Pancreas (tissue), 10 donors: ENCODE measurements at regions not wholly inside any gene's neighbourhood (a gene's known extent, or its start where the extent isn't known, plus 50 kb on each side); places are given as distances from the start of the nearest gene placed in this dataset.

Experiments
- ATAC-seq, 4 donors: fragments of 200-7000 bp; cut with Tn5 transposase; one replicate each; pipeline versions ENCODE4 v1.8.0 to v1.9.1; 2020; ENCODE audit warnings: mild to moderate bottlenecking in 4 of 4, moderate library complexity in 4 of 4
- DNase-seq, 6 donors: peaks; one replicate each; pipeline ENCODE4 v3.0.0-alpha.2; 2020
- FAIRE-seq: peaks from 2 replicates; lab custom pipeline; 2012; peaks lifted over from hg19 to GRCh38; lab: Jason Lieb, UNC
- H3K27ac ChIP-seq, 4 donors: fragments of 200-600 bp; sonication (generic); 1 replicate in 3 of 4; 2 replicates in 1 of 4; pipeline versions ENCODE4 v1.5.0 to v1.8.0; 2020
- H3K27me3 ChIP-seq, 4 donors: fragments of 200-600 bp; one replicate each; pipeline ENCODE4 v1.8.0; 2021
- H3K36me3 ChIP-seq, 3 donors: fragments of 200-600 bp; sonication (generic) in 1 of 3; one replicate each; pipeline versions ENCODE4 v1.5.0 to v1.8.0; 2020 to 2021
- H3K4me1 ChIP-seq, 3 donors: fragments of 200-600 bp; one replicate each; pipeline ENCODE4 v1.8.0; 2021
- H3K4me3 ChIP-seq, 4 donors: fragments of 200-600 bp; sonication (generic) in 2 of 4; one replicate each; pipeline versions ENCODE4 v1.5.0 to v1.8.0; 2020 to 2021
- H3K9me3 ChIP-seq, 4 donors: fragments of 200-600 bp; one replicate each; pipeline ENCODE4 v1.8.0; 2021
- CTCF ChIP-seq, 4 donors: fragments of 200-600 bp; sonication (generic) in 3 of 4; IDR thresholded peaks; one replicate each; pipeline versions ENCODE4 v1.5.0 to v1.8.0; 2021; ENCODE audit warnings: antibody characterized with exemption in 4 of 4
- WGBS, 2 donors: extraction: QIAGEN DNeasy Blood & Tissue Kit; methylation state at CpG; one replicate each; pipeline ENCODE4 v1.1.7; 2013; 5-methylcytosine and 5-hydroxymethylcytosine counted together
- intact Hi-C, 3 donors: fragments of 100-400 bp; cut with DNase I; formaldehyde crosslinking; loops; one replicate each; pipeline versions ENCODE4 v1.11.1 to v1.14.2; 2022
- donor health status: healthy with polysubstance abuse.
- donor health status: DM: no; HTN: no; CAD: no; lungs with moderate emphysema.
- donor health status: DM: no; HTN: no; CAD: no.
- donor health status: control.
- donor health status: control.
- donor health status: Bipolar disorder and iron deficiency.
- donor health status: DM: yes; HTN: yes; CAD: no.
- donor health status: DM: no; HTN: no; CAD: no.
- donor health status: DM: no; HTN: no; CAD: no.
- donor health status: DM: yes; HTN: yes; CAD: no.

GRCh38 chr22:34462795-34463194, 542.5 kb upstream of the LARGE1 start:
- Histone ChIP-seq H3K27me3 (no peaks in the 10 kb centered on the region), H3K4me1 (no peaks in the 10 kb centered on the region), H3K27ac (no peak overlapping the region), H3K9me3 (no peaks in the 10 kb centered on the region), H3K4me3 (no peak overlapping the region), H3K36me3 (no peaks in the 10 kb centered on the region)
- 49 to 58% methylated on average over 4 of the region's 4 CpGs for WGBS, 2 donors
- no peak for FAIRE-seq
- no peak for TF ChIP-seq CTCF (IDR thresholded peaks at IDR 0.05)
- no peak for ATAC-seq
- intact Hi-C loops: no loop called here
- no peak for DNase-seq

- WGBS, 2 donors: 47 to 56% methylated on average over 3 of the region's 3 CpGs
- Histone ChIP-seq H3K36me3 (no peaks in the 10 kb centered on the region), H3K4me1 (no peaks in the 10 kb centered on the region), H3K27ac (no peak overlapping the region), H3K4me3 (no peak overlapping the region), H3K9me3 (no peaks in the 10 kb centered on the region), H3K27me3 (peaks cover 0 to 6% (median 0%) of the 10 kb centered on the region in 4 donors)
- no peak for ATAC-seq
- no peak for TF ChIP-seq CTCF (IDR thresholded peaks at IDR 0.05)
- intact Hi-C loops: no loop called here
- FAIRE-seq: no peak
- DNase-seq: no peak
These were observed 555.6 kb upstream of the LARGE1 start for GRCh38 chr22:34475886-34476285.

GRCh38 chr22:34476762-34477161, 556.5 kb upstream of the LARGE1 start:
- no peak overlapping the region for H3K4me3 ChIP-seq
- ATAC-seq (no peak), DNase-seq (no peak), FAIRE-seq (no peak)
- intact Hi-C loops: no loop called here
- peaks cover 0 to 6% (median 0%) of the 10 kb centered on the region in 4 donors for H3K27me3 ChIP-seq
- H3K4me1 ChIP-seq: no peaks in the 10 kb centered on the region
- H3K27ac ChIP-seq: no peak overlapping the region
- no peaks in the 10 kb centered on the region for H3K36me3 ChIP-seq
- no peaks in the 10 kb centered on the region for H3K9me3 ChIP-seq
- TF ChIP-seq CTCF (IDR thresholded peaks at IDR 0.05): no peak
- 48 to 65% methylated on average over 2 of the region's 2 CpGs for WGBS, 2 donors

GRCh38 chr22:34481090-34481489, 560.8 kb upstream of the LARGE1 start:
- no peak overlapping the region for H3K27ac ChIP-seq
- intact Hi-C loops: no loop called here
- no peaks in the 10 kb centered on the region for H3K36me3 ChIP-seq
- DNase-seq (no peak), ATAC-seq (no peak), FAIRE-seq (no peak)
- H3K4me3 ChIP-seq: no peak overlapping the region
- no peak for TF ChIP-seq CTCF (IDR thresholded peaks at IDR 0.05)
- H3K27me3 ChIP-seq: peaks cover 0 to 6% (median 0%) of the 10 kb centered on the region in 4 donors
- no peaks in the 10 kb centered on the region for H3K4me1 ChIP-seq
- H3K9me3 ChIP-seq: no peaks in the 10 kb centered on the region
- 56 to 76% methylated on average over 3 of the region's 3 CpGs for WGBS, 2 donors

GRCh38 chr22:34486381-34486780, 566.1 kb upstream of the LARGE1 start:
- Histone ChIP-seq H3K9me3 (no peaks in the 10 kb centered on the region), H3K27ac (no peak overlapping the region), H3K4me3 (no peak overlapping the region), H3K4me1 (no peaks in the 10 kb centered on the region), H3K36me3 (no peaks in the 10 kb centered on the region), H3K27me3 (no peaks in the 10 kb centered on the region)
- ATAC-seq (no peak), FAIRE-seq (no peak), DNase-seq (no peak)
- 40 to 55% methylated on average over 1 of the region's 1 CpG for WGBS, 2 donors
- intact Hi-C loops: no loop called here
- no peak for TF ChIP-seq CTCF (IDR thresholded peaks at IDR 0.05)
